CD4-positive, alpha-beta T cell treated with Interleukin-21 for 1 hour (primary cell): ENCODE measurements at regions not wholly inside any gene's neighbourhood (a gene's known extent, or its start where the extent isn't known, plus 50 kb on each side); places are given as distances from the start of the nearest gene placed in this dataset.
"Not testable (repeated sequence)": the region's sequence is repeated elsewhere in the genome, so short reads cannot be mapped to it uniquely, and the experiment has no call there.

ENCODE experiments used
- DNase-seq: peaks from one replicate; pipeline ENCODE4 v3.0.0-alpha.2; 2020

DNA sequence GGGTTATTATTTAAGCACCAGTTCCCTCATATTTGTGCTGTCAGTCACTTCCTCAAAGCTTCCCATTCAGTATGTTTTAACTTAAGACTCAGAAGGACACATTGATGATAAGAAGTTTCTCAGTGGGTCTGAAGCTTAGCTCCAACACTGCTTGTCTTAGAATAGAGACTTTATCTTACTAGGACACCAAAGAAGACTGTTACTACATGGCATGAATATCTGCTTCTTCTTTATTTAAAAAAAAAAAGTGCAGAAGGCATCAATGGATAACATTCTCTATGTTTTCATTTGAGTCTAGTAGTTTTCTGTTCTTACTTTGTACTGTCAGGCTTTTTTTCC is 404.2 kb downstream of the DAD1 start:
- no peak for DNase-seq

DNA sequence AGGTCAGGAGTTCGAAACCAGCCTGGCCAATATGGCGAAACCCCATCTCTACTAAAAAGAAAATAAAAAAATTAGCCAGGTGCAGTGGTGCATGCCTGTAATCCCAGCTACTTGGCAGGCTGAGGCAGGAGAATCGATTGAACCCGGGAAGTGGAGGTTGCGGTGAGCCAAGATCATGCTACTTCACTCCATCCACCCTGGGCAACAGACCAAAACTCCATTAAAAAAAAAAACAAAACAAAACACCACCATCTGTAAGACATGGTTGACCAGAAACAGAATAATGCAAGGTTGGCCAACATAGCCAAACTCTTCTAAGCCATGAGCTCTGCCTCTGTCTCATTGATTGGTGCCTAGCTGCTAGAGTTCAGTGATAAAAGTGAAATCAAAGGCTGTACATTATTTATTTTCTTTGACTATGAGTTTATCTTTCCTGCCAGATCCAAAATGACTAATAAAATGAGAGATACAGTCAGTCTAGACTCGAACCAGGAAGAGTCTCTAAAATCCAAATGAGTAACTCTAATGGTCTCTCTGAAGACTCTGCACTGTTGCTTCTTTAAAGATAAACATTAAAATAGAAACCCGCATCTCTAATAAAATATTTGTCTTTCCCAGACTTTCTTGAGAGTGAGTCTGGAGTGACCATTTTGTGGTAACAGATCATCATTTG is 404.7 kb downstream of the DAD1 start:
- DNase-seq: no peak

DNA sequence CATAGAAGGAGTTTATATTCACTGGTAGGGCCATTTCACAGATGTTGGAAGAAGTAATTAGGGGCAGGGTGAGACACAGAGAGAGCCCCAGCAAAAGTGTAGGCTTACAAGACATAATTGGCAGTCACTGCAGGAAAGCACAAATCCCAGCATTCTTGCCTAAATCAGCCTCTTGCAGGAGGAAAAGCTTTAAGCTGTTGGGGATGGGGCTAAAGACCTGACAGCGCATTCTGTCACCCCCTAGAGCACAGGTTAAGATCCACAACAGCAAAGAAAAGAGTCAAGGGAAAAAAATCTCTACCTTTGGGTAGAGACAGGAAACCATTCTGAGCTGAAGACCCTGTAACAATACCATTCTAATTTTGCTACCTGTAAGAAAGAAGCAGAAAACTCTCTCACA is 409.0 kb downstream of the DAD1 start:
- no peak for DNase-seq

DNA sequence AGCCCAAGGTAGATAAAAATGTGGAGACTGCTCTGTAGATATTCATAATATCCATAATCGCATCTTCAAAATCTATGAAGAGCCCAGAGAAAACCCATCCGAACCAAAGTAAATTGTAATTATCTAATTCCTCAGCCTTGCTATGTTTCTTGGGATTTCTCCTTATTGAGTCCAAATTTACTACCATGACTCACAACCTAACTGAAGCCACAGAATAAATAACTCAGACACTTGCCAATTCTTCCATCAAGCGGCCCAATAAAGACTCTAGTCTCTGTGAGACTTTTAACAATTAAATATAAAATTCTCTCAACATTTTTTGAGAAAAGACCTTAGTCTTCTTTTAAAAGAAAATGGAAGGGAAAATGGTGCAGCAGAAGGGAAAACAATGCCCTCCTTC is 409.8 kb downstream of the DAD1 start:
- no peak for DNase-seq

DNA sequence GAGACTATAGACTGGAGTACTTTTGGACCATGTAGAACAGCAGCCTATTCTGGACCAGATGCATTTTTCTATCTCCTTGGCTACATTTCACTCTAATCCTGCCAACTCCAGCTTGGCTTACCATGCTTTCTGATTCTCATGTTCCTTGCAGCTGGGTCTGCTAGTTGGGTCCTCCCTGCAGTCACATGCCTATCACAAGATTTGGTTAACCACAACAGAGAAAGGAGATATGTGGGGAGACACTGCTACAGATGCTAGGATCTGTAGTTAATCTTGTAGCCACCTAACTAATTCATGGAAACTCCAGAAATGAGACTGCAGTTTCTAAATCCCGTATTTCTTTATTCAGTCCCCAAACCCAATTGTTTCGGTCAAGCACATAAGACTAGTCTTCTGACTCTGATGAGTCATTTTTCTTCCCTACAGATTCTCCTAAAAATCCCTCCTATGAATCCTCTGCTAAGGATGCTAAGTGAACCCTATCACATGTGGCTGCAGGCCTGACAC is 410.6 kb downstream of the DAD1 start:
- DNase-seq: no peak

DNA sequence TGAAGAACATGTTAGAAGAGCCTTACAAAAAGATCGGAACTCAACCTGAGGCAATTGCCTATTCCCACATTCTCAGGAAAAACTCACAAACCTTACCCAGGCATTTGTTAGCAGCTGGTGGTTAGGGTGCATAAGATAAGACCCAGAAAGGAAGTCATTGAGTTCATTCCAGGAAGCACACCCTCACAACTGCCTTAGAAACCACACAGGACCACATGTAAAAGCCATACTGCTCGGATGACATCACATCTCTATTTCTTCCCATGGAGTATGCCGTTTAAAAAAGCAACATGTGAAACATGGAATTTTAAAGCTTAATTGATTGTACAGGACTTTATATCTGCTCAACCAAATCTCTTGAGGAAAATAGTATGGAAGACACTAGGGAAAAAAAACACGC is 411.2 kb downstream of the DAD1 start:
- peak; percentile 27 for DNase-seq

DNA sequence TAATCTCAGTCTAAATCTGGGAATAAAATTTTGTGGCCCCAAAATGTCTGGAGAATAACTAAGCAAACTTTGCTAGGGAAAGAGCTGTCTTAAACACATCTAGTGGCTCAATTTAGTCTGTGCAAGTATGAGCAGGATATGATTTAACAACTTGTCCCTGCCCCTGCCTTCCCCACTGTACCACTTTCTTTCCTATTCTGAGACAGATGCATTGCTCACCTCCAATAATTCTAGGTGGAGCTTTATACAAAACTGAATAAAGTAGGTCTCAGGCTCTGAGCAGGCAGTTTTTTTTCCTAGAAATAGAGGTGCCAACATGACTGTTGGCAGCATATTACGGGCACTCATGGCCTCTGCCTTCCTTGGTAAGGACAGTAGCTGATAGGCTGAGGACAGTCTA is 412.1 kb downstream of the DAD1 start:
- DNase-seq: no peak

DNA sequence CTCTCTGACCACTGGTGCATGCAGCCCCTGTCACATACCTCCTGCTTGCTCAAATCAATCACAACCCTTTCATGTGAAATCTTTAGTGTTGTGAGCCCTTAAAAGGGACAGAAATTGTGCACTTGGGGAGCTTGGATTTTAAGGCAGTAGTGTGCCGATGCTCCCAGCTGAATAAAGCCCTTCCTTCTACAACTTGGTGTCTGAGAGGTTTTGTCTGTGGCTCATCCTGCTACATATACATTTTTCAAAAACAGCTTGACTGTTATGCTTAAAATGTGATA is 413.8 kb downstream of the DAD1 start:
- not testable (repeated sequence) for DNase-seq

DNA sequence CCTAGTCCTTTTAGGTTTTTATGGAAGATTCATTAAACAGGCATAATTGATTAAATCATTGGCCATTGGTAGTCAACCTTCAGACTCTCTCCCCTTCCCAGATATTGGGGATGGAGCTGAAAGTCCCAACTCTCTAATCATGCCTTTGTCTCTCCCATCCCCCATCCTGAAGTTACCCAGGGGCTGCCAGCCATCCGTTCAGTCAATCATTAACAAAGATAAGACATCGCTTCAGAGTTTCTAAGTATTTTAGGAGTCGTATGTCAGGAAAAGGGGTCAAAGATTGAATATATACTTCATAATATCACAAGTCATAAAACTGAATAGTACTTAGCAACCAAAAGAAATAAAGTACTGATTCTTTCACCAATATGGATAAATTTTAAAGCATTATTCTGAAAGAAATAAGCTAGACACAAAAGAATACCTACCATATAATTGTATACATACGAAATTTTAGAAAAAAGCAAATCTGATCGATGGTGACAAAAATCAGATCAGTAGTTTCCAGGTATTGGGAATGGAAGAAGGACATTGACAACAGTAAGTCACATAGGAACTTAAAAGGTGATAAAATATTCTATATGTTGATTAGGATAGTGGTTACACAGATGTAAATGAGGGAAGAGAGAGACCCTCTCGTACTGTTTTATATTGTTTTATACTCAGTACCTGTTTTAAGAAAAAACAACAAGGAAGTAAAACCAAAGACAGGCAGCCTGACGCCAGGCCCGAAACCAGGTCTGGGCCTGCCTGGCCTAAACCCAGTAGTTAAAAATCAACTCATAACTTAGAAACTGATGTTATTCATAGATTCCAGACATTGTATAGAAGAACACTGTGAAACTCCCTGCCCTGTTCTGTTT is 414.4 kb downstream of the DAD1 start:
- DNase-seq: no peak

DNA sequence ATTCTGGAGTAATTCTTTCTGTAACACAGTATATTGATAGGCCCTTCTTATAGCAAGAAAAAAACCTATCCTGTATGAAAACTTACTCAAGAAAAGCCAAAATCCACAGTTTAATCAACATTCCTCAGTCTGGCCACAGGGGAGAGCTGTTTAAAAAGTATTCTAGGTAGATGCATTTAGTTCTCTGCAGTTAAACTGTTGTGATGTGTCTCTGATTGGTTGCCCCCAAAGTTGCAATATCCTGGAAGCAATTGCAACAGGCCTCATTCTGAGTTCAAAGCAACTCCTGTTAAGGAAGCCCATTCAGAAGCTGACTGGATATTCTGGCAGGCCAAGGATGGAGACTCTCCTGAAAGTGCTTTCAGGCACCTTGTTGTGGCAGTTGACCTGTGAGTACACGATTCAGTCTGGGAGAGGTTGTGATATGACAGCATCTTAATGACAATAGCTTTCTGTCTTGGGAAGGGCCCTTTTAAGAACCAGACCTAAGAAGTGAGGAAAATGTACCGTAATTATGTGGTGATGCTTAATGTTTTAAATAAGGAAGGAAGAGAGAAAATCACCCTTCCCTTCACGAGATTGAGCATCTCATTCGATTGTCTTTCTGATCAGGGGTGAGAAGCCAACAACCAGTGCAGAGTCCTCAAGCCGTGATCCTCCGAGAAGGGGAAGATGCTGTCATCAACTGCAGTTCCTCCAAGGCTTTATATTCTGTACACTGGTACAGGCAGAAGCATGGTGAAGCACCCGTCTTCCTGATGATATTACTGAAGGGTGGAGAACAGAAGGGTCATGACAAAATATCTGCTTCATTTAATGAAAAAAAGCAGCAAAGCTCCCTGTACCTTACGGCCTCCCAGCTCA is 420.7 kb downstream of the DAD1 start:
- peak; percentile 37 for DNase-seq

DNA sequence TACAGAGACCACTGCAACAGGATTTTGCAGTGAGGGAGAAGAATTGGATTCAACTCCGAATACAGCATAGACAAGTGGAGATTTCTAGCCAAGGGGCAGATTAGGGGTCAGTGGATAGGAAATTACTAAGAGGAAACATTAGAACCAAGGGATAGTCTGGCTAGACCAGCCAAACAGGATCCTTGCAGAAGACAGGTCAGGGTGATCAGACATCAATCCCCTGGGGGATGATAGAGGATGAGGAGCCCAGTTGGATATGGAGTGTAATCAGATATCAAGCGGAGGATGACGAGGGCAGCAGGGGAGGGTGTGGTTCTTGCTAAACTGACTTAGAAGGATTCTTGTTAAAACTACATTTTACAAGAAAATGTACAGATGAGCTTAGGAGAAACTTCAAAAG is 424.4 kb downstream of the DAD1 start:
- no peak for DNase-seq

DNA sequence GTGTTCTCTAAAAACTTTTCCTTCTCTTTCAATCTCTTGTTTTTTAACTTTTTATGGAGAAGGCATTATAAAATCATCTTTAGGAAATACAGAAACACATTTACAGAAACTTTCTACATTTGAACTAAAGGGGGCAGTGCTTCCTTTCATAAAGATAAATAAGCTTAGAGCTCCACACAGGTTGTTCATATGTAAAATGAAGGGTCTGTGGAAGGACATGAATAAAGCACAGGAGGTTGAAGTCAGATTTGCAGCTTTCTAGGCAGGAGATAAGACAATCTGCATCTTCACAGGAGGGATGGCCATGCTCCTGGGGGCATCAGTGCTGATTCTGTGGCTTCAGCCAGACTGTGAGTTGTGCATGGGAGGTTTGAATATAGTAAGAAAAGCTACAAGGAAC is 426.0 kb downstream of the DAD1 start:
- peak; percentile 28 for DNase-seq

DNA sequence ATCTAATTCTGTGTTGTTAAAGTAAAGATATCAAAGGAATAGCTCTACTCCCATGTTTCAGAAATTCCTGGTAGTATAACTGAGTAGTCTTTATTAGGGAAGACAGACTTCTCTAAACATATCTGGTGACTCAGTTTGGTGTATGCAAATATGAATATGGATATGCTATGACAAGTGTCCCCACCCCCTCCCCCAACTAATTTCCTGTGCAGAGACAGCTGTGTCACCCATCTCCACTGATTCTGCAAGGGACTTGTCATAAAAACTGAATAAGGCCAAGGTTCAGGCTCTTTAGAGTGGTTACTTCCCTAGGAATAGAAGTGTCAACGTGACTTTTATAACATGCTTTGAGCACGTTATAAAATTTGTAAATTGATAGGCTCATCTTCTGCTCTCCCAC is 429.1 kb downstream of the DAD1 start:
- DNase-seq: no peak

DNA sequence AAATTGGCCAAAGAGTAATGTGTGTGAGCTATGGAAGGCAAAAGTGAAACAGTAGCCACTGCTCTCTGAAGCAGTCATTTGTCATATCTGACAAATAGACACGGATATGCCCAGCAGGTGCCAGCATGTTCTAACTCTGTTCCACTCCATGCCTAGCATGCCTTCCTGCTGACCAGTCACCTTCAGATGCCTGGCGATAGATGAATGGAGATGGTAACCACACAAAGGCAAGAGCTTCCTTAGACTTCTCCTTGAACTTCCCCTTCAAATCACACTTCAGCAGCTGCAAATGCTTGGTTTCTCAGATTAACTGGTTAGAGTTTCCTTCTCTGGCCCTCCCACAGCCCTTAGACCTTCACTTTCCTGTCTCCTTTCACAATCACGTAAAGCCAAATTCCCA is 429.9 kb downstream of the DAD1 start:
- no peak for DNase-seq

DNA sequence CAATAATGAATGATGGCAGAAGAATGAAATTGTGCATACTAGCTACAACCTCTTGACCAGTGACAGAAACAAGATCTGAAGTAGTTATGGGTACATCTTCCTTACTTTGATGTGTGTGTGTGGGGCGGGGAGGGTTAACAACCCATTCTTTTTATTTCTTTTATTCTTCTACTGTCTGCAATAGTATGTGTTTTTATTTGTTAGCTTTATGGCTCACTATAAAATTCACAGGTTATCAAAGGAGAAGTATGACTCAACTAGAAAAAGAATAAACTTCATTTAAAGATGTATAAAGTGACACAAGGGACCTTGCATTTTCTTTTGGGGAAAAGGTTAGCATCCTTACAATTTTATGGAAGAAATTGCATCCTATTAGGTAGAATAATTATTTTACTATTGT is 430.5 kb downstream of the DAD1 start:
- no peak for DNase-seq

DNA sequence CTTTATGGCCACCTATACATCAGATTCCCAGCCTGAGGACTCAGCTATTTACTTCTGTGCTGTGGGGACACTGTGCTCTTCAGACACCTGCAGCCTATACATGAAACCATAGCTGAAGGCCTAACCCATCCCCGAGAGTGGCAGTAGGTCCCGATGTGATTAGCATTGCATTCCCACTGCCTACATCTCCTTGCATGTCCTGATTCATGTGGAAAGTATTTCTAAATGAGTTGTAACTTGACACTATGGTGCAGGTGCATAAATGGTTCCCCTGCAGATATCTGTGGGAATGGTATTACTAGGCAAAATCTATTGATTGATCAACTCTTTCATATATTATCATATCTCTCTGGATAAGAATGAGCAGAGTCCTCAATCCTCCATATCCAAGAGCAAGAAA is 433.5 kb downstream of the DAD1 start:
- no peak for DNase-seq

DNA sequence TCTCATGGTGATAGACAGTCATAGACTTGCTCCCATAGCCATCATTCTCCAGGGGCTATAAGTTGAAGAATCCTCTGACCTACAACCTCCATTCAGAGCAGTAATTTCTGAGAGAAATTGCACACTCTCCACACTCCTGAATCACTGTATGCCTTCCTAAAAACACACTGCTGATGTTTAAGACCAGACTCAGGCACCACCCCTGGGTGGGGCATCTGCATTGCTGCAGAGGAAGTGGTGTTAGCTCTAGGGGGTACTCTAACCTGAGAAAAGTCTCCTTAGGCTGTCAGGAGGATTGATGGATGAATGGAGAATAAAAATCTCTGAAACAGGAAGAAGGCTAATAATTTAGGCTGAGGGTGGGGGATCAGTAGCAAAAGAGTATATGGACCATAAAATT is 436.1 kb downstream of the DAD1 start:
- DNase-seq: no peak

DNA sequence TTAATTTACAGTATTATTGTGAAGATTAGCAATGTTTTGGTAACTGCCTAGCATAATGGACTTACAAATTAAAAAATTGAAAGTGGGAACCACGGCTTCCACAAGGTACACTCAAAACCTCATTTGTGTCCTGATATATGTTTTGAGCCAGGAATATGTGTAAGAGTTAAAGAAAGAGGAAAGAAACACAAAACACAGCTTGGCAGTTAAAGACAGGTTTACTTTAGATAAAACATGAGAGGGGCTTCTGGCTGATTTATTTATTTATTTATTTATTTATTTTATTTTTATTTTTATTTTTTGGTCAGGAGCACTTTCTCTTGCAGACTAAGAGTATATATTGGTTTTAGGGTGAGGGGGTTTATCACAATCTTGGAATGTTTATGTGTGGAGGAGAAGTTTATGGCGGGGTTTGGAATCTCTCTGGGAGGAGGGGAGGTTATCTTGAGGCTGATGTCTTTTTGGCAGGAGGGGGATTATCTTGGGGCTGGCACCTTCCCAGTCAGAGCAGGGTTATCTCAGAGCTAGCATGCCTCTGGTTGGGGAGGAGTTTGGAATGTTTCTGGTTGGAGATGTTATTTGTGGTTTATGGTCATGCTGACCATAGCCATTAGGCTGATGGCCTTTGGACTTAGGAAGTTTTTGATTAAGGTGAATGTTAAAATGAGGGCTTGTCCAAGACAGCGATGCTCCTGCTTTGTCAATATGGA is 436.7 kb downstream of the DAD1 start:
- DNase-seq: no peak

DNA sequence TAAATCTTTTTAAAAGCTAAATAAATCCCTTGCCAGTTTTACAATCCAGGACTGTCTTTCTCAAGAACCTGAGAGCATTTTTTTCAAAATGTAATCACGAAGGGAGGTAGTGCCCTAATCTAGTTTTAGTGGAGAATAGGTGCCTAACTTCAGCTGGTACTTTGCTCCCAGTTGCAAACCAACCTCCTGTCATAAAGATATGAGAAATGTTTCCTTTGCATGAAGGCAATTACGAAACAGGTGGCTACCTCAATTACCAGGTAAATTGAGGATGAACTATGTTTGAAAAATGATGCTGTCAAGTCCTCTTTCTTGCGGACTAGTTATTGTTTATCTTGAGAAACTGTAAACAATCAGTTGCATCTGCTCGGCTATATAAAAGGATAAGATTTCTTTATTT is 437.9 kb downstream of the DAD1 start:
- DNase-seq: no peak

DNA sequence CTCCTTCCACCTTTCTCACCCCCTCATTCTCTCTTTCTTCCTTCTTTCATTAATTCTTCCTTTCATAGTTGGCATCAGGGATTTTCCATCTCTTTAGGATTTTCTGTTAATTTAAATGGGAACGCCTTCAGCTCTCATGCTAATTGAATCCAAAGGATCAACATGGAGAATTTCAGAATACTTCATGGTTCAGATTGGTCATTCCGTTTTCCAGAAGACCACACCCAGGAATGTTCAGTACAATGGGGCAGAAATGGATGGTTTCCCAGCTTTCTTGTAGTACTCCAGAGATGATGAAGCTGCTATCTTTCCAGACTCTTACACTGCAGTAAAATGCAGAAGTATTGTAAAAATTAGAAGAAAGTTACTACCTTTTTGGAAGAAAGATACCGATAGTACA is 440.0 kb downstream of the DAD1 start:
- no peak for DNase-seq

DNA sequence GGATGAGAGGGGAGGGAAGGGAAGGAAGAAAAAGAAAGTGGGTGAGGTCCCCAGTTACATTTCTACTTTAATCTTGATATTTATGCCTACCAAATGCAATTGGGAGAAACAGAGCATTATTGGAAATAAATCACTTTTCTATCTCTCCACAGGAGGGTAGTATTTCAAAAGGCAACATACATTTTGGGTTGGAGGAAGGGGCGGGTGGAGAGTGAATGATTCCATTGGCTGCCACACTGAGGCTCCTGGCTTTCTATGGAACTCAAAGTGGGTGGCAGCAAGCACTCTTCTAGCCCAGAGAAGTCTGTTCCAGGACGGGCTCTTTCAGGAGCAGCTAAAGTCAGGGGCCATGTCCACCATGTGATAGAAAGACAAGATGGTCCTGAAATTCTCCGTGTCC is 441.3 kb downstream of the DAD1 start:
- peak; percentile 13 for DNase-seq

DNA sequence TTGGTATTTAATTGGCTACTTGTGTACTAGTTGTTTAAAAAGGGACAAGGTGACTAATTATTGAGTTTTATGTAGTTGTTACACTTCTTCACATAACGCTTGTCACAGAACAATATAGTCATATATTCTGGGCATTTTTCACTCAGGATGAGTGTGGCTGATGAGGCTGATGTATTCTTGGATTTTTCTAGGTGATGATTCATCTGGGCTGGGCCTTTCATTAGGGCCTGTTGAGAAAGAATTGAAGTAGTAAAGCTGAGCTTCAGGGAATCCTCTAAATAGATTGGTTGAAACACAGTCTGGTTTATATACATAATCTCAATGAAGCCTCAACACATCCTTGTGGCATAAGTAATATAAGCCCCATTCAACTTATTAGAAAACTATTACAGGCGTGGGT is 445.7 kb downstream of the DAD1 start:
- no peak for DNase-seq

DNA sequence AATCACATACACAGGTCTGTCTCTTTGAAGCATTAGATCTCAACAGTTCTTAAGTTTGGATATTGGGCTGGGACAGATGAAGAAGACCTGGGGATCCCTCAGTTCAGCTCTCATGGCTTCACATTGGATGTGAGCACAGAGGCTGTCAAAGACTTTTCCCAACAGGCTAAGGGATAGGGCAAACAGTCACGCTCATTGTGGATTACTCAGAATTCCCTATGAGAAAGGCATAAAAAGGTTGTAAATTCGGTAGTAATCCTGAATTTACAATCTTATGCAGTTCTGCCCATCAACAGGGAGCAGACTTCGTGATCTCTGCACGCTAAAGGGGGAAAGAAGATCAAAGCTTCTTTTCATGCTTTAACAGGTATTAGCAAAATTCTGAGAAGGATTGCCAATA is 448.4 kb downstream of the DAD1 start:
- DNase-seq: no peak
